MM.1S (cell line): ENCODE measurements at regions not wholly inside any gene's neighbourhood (a gene's known extent, or its start where the extent isn't known, plus 50 kb on each side); places are given as distances from the start of the nearest gene placed in this dataset.

Experiments used
- DNase-seq: peaks from one replicate; pipeline ENCODE4 v3.0.0-alpha.2; 2015
- H2AFZ ChIP-seq: fragments of 300-600 bp; sonication (generic); 2 replicates; pipeline ENCODE4 v1.6.0; 2016; ENCODE audit warnings: antibody characterized with exemption, low read length
- H3F3A ChIP-seq: fragments of 300-600 bp; sonication (generic); 2 replicates; pipeline ENCODE4 v1.6.1; 2016; ENCODE audit warnings: mild to moderate bottlenecking, antibody characterized with exemption, low read length, moderate library complexity, mixed read lengths; ENCODE audit not compliant: insufficient read depth
- H3K27ac ChIP-seq: fragments of 300-600 bp; sonication (generic); 2 replicates; pipeline ENCODE4 v1.5.1; 2016; ENCODE audit warnings: mild to moderate bottlenecking, low read length
- H3K27me3 ChIP-seq: fragments of 300-600 bp; sonication (generic); replicated peaks from 2 replicates; pipeline ENCODE4 v1.6.0; 2016; ENCODE audit warnings: low read length; ENCODE audit not compliant: insufficient read depth
- H3K36me3 ChIP-seq: fragments of 300-600 bp; sonication (generic); replicated peaks from 2 replicates; pipeline ENCODE4 v1.6.1; 2016; ENCODE audit warnings: mild to moderate bottlenecking, low read length, mixed read lengths; ENCODE audit not compliant: insufficient read depth
- H3K4me1 ChIP-seq: fragments of 300-600 bp; sonication (generic); 2 replicates; pipeline ENCODE4 v1.6.1; 2016; ENCODE audit warnings: low read length, mixed read lengths
- H3K4me2 ChIP-seq: fragments of 300-600 bp; sonication (generic); 2 replicates; pipeline ENCODE4 v1.6.0; 2016; ENCODE audit warnings: low read depth, low read length
- H3K4me3 ChIP-seq: fragments of 300-600 bp; sonication (generic); 2 replicates; pipeline ENCODE4 v1.5.1; 2016; ENCODE audit warnings: low read length, mixed read lengths
- H3K79me2 ChIP-seq: fragments of 300-600 bp; sonication (generic); 2 replicates; pipeline ENCODE4 v1.6.1; 2016; ENCODE audit warnings: mixed run types, low read length, mixed read lengths
- H3K9ac ChIP-seq: fragments of 300-600 bp; sonication (generic); 2 replicates; pipeline ENCODE4 v1.6.1; 2016; ENCODE audit warnings: low read length, mixed read lengths
- H3K9me2 ChIP-seq: fragments of 300-600 bp; sonication (generic); replicated peaks from 2 replicates; pipeline ENCODE4 v1.6.1; 2016; ENCODE audit warnings: mild to moderate bottlenecking, low read length, mixed read lengths; ENCODE audit not compliant: insufficient read depth
- H3K9me3 ChIP-seq: fragments of 300-600 bp; sonication (generic); replicated peaks from 2 replicates; pipeline ENCODE4 v1.6.1; 2016; ENCODE audit warnings: mild to moderate bottlenecking, low read length, mixed read lengths; ENCODE audit not compliant: insufficient read depth
- H4K20me1 ChIP-seq: fragments of 300-600 bp; sonication (generic); 2 replicates; pipeline ENCODE4 v1.6.1; 2016; ENCODE audit warnings: mild to moderate bottlenecking, low read length, moderate library complexity, mixed read lengths; ENCODE audit not compliant: insufficient read depth
- CTCF ChIP-seq: fragments of 300-600 bp; sonication (generic); IDR thresholded peaks from 2 replicates; pipeline ENCODE4 v1.5.1; 2016; ENCODE audit warnings: antibody characterized with exemption, low read length, mixed read lengths
- EZH2 ChIP-seq: fragments of 300-600 bp; sonication (generic); optimal IDR thresholded peaks from 2 replicates; pipeline ENCODE3; 2017; ENCODE audit warnings: low read depth, mild to moderate bottlenecking, antibody characterized with exemption, low read length, mixed read lengths
- EZH2phosphoT487 ChIP-seq: fragments of 300-600 bp; sonication (generic); IDR thresholded peaks from 2 replicates; pipeline ENCODE4 v1.6.1; 2018; ENCODE audit warnings: antibody characterized with exemption, low read length

- Histone ChIP-seq H2AFZ (no peak overlapping the region), H3K27me3 (no peaks in the 10 kb centered on the region), H3K9me3 (no peaks in the 10 kb centered on the region), H3K4me2 (no peak overlapping the region), H3K9me2 (no peaks in the 10 kb centered on the region; the same call in 1 of the 2 replicates), H3K36me3 (no peaks in the 10 kb centered on the region), H3K4me3 (no peak overlapping the region), H3K79me2 (no peaks in the 10 kb centered on the region), H3K4me1 (no peaks in the 10 kb centered on the region), H3K27ac (no peak overlapping the region), H4K20me1 (no peaks in the 10 kb centered on the region), H3F3A (no peaks in the 10 kb centered on the region), H3K9ac (no peak overlapping the region)
- TF ChIP-seq EZH2 = no peak
- TF ChIP-seq EZH2phosphoT487 = no peak
- no peak for TF ChIP-seq CTCF
- no peak for DNase-seq
Measured at GRCh38 chr9:109616571-109617120, 118.5 kb upstream of the PTPN3 start.

- H4K20me1 ChIP-seq = no peaks in the 10 kb centered on the region
- H3K9ac ChIP-seq = no peak overlapping the region
- H3K4me1 ChIP-seq = no peaks in the 10 kb centered on the region
- DNase-seq = no peak
- H3F3A ChIP-seq = no peaks in the 10 kb centered on the region
- TF ChIP-seq EZH2 (no peak), EZH2phosphoT487 (no peak), CTCF (no peak)
- no peaks in the 10 kb centered on the region for H3K36me3 ChIP-seq
- no peak overlapping the region for H2AFZ ChIP-seq
- no peaks in the 10 kb centered on the region for H3K79me2 ChIP-seq
- no peaks in the 10 kb centered on the region for H3K27me3 ChIP-seq
- H3K9me2 ChIP-seq = no peaks in the 10 kb centered on the region; the same call in 1 of the 2 replicates
- no peak overlapping the region for H3K4me2 ChIP-seq
- no peak overlapping the region for H3K27ac ChIP-seq
- no peak overlapping the region for H3K4me3 ChIP-seq
- no peaks in the 10 kb centered on the region for H3K9me3 ChIP-seq
Measured at GRCh38 chr9:109619310-109619709, 121.2 kb upstream of the PTPN3 start.

GRCh38 chr9:109624143-109624542 lies 126.0 kb upstream of the PTPN3 start:
- TF ChIP-seq EZH2 (no peak), CTCF (no peak), EZH2phosphoT487 (no peak)
- Histone ChIP-seq H3K79me2 (no peaks in the 10 kb centered on the region), H3K4me2 (no peak overlapping the region), H3K4me3 (no peak overlapping the region), H3K27me3 (no peaks in the 10 kb centered on the region), H3F3A (no peaks in the 10 kb centered on the region), H2AFZ (no peak overlapping the region), H3K4me1 (no peaks in the 10 kb centered on the region), H3K9me2 (no peaks in the 10 kb centered on the region; the same call in 1 of the 2 replicates), H3K36me3 (no peaks in the 10 kb centered on the region), H3K27ac (no peak overlapping the region), H4K20me1 (no peaks in the 10 kb centered on the region), H3K9me3 (no peaks in the 10 kb centered on the region), H3K9ac (no peak overlapping the region)
- DNase-seq = no peak
